CD4-positive, alpha-beta memory T cell (primary cell): ENCODE measurements at regions not wholly inside any gene's neighbourhood (a gene's known extent, or its start where the extent isn't known, plus 50 kb on each side); places are given as distances from the start of the nearest gene placed in this dataset.

Experiments
- CTCF ChIA-PET: fragments of 350-600 bp; sonication (Branson Sonifier 250); formaldehyde crosslinking; loops from one replicate; lab custom pipeline; 2021; ENCODE audit warnings: inconsistent platforms; ENCODE audit not compliant: partially characterized antibody; lab: Charles Lee
- POLR2A ChIA-PET: fragments of 350-600 bp; sonication (Branson Sonifier 250); formaldehyde crosslinking; loops from one replicate; lab custom pipeline; 2021; ENCODE audit not compliant: partially characterized antibody; lab: Charles Lee
- DNase-seq, 5 donors: peaks; one replicate each; pipeline versions ENCODE4 v3.0.0 to v3.0.0-alpha.2; 2020 to 2022; ENCODE audit warnings: mixed read lengths in 1 of 5
- H3K27ac ChIP-seq: one replicate; pipeline ENCODE4 v1.7.0; 2013; ENCODE audit warnings: low read depth, low read length
- H3K27me3 ChIP-seq: 2 replicates; pipeline ENCODE4 v1.7.0; 2013; ENCODE audit warnings: mild to moderate bottlenecking, low read length, moderate library complexity; ENCODE audit not compliant: insufficient read depth
- H3K36me3 ChIP-seq: 2 replicates; pipeline ENCODE4 v1.7.0; 2013; ENCODE audit warnings: mild to moderate bottlenecking, low read length, moderate library complexity; ENCODE audit not compliant: insufficient read depth
- H3K4me1 ChIP-seq: 2 replicates; pipeline ENCODE4 v1.7.0; 2013; ENCODE audit warnings: mild to moderate bottlenecking, low read length, moderate library complexity; ENCODE audit not compliant: insufficient read depth
- H3K4me3 ChIP-seq, 2 donors: one replicate each; pipeline ENCODE4 v1.7.0; 2013; ENCODE audit warnings: low read length in 2 of 2, mild to moderate bottlenecking in 1 of 2
- H3K9me3 ChIP-seq, 2 donors: one replicate each; pipeline ENCODE4 v1.7.0; 2013; ENCODE audit warnings: low read length in 2 of 2, control low read depth in 1 of 2; ENCODE audit not compliant: control insufficient read depth in 1 of 2
- H3K27ac Mint-ChIP-seq, 7 donors: one replicate each; pipeline ENCODE4 v1.8.0; 2020 to 2021; ENCODE audit warnings: mixed read lengths in 7 of 7, mild to moderate bottlenecking in 6 of 7, inconsistent platforms in 3 of 7, moderate library complexity in 3 of 7
- H3K27me3 Mint-ChIP-seq, 2 donors: one replicate each; pipeline ENCODE4 v1.8.0; 2020 to 2021; ENCODE audit warnings: mixed read lengths in 2 of 2
- H3K36me3 Mint-ChIP-seq, 2 donors: one replicate each; pipeline ENCODE4 v1.8.0; 2020 to 2021; ENCODE audit warnings: mixed read lengths in 2 of 2, inconsistent platforms in 1 of 2, mild to moderate bottlenecking in 1 of 2
- H3K4me1 Mint-ChIP-seq, 4 donors: one replicate each; pipeline ENCODE4 v1.8.0; 2020 to 2021; ENCODE audit warnings: mixed read lengths in 4 of 4, mild to moderate bottlenecking in 1 of 4
- H3K4me3 Mint-ChIP-seq, 8 donors: one replicate each; pipeline ENCODE4 v1.8.0; 2020 to 2021; ENCODE audit warnings: mixed read lengths in 8 of 8, mild to moderate bottlenecking in 7 of 8, moderate library complexity in 6 of 8, inconsistent platforms in 3 of 8
- H3K9me3 Mint-ChIP-seq, 8 donors: one replicate each; pipeline ENCODE4 v1.8.0; 2020 to 2021; ENCODE audit warnings: mixed read lengths in 8 of 8, mild to moderate bottlenecking in 5 of 8, inconsistent platforms in 3 of 8, moderate library complexity in 1 of 8
- intact Hi-C: fragments of 100-400 bp; cut with micrococcal nuclease; formaldehyde crosslinking; loops from one replicate; pipeline ENCODE4 v1.15.1; 2023

GRCh38 chr4:4749137-4749536 lies 110.3 kb upstream of the MSX1 start:
- no peak overlapping the region for H3K27ac Mint-ChIP-seq
- peaks cover 5 to 6% of the 10 kb centered on the region in 2 donors for H3K36me3 Mint-ChIP-seq
- H3K4me3 Mint-ChIP-seq = no peak overlapping the region
- H3K36me3 ChIP-seq = no peaks in the 10 kb centered on the region
- no peak overlapping the region for H3K27ac ChIP-seq
- peaks cover 0 to 4% of the 10 kb centered on the region in 2 donors for H3K9me3 ChIP-seq
- ChIA-PET POLR2A (no interaction called here), CTCF (no interaction called here)
- intact Hi-C loops = no loop called here
- H3K27me3 ChIP-seq = no peaks in the 10 kb centered on the region
- no peak overlapping the region for H3K4me3 ChIP-seq
- DNase-seq = no peak
- peaks cover under 1 to 1% of the 10 kb centered on the region in 2 donors for H3K27me3 Mint-ChIP-seq
- H3K9me3 Mint-ChIP-seq = peaks cover 0 to 40% (median 32%) of the 10 kb centered on the region in 8 donors
- H3K4me1 Mint-ChIP-seq = no peaks in the 10 kb centered on the region
- H3K4me1 ChIP-seq = no peaks in the 10 kb centered on the region

GRCh38 chr4:4746444-4746843 lies 113.0 kb upstream of the MSX1 start:
- H3K4me3 Mint-ChIP-seq = no peak overlapping the region
- DNase-seq = no peak
- CTCF ChIA-PET = no interaction called here
- no peaks in the 10 kb centered on the region for H3K27me3 ChIP-seq
- no peak overlapping the region for H3K4me3 ChIP-seq
- no peak overlapping the region for H3K27ac ChIP-seq
- no peaks in the 10 kb centered on the region for H3K4me1 ChIP-seq
- POLR2A ChIA-PET = no interaction called here
- intact Hi-C loops = no loop called here
- peaks cover 0 to 42% (median 35%) of the 10 kb centered on the region in 8 donors for H3K9me3 Mint-ChIP-seq
- H3K27ac Mint-ChIP-seq = no peak overlapping the region
- peaks cover 0 to 4% of the 10 kb centered on the region in 2 donors for H3K9me3 ChIP-seq
- H3K27me3 Mint-ChIP-seq = peaks cover 0 to 1% of the 10 kb centered on the region in 2 donors
- H3K36me3 Mint-ChIP-seq = peaks cover 5 to 9% of the 10 kb centered on the region in 2 donors
- H3K36me3 ChIP-seq = no peaks in the 10 kb centered on the region
- no peaks in the 10 kb centered on the region for H3K4me1 Mint-ChIP-seq

DNA sequence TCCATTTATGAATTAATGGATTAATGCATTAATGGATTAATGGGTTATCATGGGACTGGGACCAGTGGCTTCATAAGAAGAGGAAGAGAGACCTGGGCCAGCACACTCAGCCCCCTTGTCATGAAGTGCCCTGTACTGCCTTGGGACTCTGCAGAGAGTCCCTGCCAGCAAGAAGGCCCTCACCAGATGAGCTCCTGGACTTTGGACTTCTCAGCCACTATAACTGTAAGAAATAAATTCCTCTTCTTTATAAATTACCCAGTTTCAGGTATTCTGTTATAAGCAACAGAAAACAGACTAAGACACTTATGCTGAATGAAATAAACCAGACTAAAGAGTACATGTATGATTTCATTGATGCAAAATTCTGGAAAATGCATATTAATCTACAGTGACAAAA lies 119.4 kb upstream of the MSX1 start:
- Mint-ChIP-seq H3K9me3 (peaks cover 0 to 13% (median 8%) of the 10 kb centered on the region in 8 donors), H3K27ac (no peak overlapping the region), H3K4me3 (no peak overlapping the region), H3K27me3 (peaks cover 0 to 1% of the 10 kb centered on the region in 2 donors), H3K4me1 (no peaks in the 10 kb centered on the region), H3K36me3 (peaks cover 4 to 13% of the 10 kb centered on the region in 2 donors)
- Histone ChIP-seq H3K9me3 (no peaks in the 10 kb centered on the region), H3K36me3 (no peaks in the 10 kb centered on the region), H3K27me3 (no peaks in the 10 kb centered on the region), H3K4me3 (no peak overlapping the region), H3K4me1 (no peaks in the 10 kb centered on the region), H3K27ac (no peak overlapping the region)
- intact Hi-C loops = no loop called here
- POLR2A ChIA-PET = no interaction called here
- CTCF ChIA-PET = no interaction called here
- no peak for DNase-seq

GRCh38 chr4:4735870-4736269 lies 123.6 kb upstream of the MSX1 start:
- H3K27ac Mint-ChIP-seq = no peak overlapping the region
- H3K4me3 ChIP-seq = no peak overlapping the region
- CTCF ChIA-PET = no interaction called here
- H3K36me3 ChIP-seq = no peaks in the 10 kb centered on the region
- H3K27me3 ChIP-seq = no peaks in the 10 kb centered on the region
- no peak for DNase-seq
- H3K9me3 Mint-ChIP-seq = peaks cover 0 to 11% (median 5%) of the 10 kb centered on the region in 8 donors
- H3K36me3 Mint-ChIP-seq = peaks cover 0 to 4% of the 10 kb centered on the region in 2 donors
- POLR2A ChIA-PET = no interaction called here
- no peaks in the 10 kb centered on the region for H3K4me1 ChIP-seq
- no peaks in the 10 kb centered on the region for H3K27me3 Mint-ChIP-seq
- intact Hi-C loops = no loop called here
- no peaks in the 10 kb centered on the region for H3K9me3 ChIP-seq
- H3K4me1 Mint-ChIP-seq = no peaks in the 10 kb centered on the region
- H3K27ac ChIP-seq = no peak overlapping the region
- H3K4me3 Mint-ChIP-seq = no peak overlapping the region

- H3K27ac Mint-ChIP-seq = no peak overlapping the region
- H3K27me3 Mint-ChIP-seq = no peaks in the 10 kb centered on the region
- H3K27me3 ChIP-seq = no peaks in the 10 kb centered on the region
- POLR2A ChIA-PET = no interaction called here
- H3K9me3 Mint-ChIP-seq = peaks cover 0 to 11% (median 5%) of the 10 kb centered on the region in 8 donors
- H3K9me3 ChIP-seq = no peaks in the 10 kb centered on the region
- H3K27ac ChIP-seq = no peak overlapping the region
- H3K4me3 ChIP-seq = no peak overlapping the region
- peaks cover 0 to 4% of the 10 kb centered on the region in 2 donors for H3K36me3 Mint-ChIP-seq
- H3K4me1 Mint-ChIP-seq = no peaks in the 10 kb centered on the region
- CTCF ChIA-PET = no interaction called here
- H3K4me3 Mint-ChIP-seq = no peak overlapping the region
- no peak for DNase-seq
- intact Hi-C loops = no loop called here
- H3K4me1 ChIP-seq = no peaks in the 10 kb centered on the region
- H3K36me3 ChIP-seq = no peaks in the 10 kb centered on the region
These were observed 124.2 kb upstream of the MSX1 start for GRCh38 chr4:4735136-4735750.

GRCh38 chr4:4734425-4734824 lies 125.0 kb upstream of the MSX1 start:
- Mint-ChIP-seq H3K4me3 (no peak overlapping the region), H3K9me3 (peaks cover 0 to 15% (median 5%) of the 10 kb centered on the region in 8 donors), H3K36me3 (peaks cover 2 to 4% of the 10 kb centered on the region in 2 donors), H3K4me1 (no peaks in the 10 kb centered on the region), H3K27me3 (no peaks in the 10 kb centered on the region), H3K27ac (no peak overlapping the region)
- POLR2A ChIA-PET = no interaction called here
- Histone ChIP-seq H3K9me3 (no peaks in the 10 kb centered on the region), H3K27ac (no peak overlapping the region), H3K36me3 (no peaks in the 10 kb centered on the region), H3K27me3 (no peaks in the 10 kb centered on the region), H3K4me1 (no peaks in the 10 kb centered on the region), H3K4me3 (no peak overlapping the region)
- intact Hi-C loops = no loop called here
- CTCF ChIA-PET = no interaction called here
- DNase-seq = no peak

DNA sequence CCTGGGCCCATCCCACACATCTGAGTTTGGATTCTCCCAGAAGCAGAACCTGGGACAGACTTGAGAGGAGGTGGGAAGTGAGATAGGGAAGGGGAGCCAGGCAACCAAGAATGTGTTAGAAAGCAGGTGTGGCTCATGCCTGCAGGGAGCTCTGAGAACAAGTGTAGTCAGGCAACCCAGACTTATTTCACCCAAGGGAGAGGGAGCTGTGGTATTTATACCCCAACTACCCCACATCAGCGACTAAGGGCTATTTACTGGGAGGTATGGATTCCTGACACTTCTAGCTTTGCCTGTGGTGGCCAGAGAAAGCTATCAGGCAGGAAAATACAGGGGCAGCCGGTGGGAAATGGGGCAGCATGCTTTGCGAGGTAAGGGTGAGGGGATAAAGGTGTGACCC lies 125.8 kb upstream of the MSX1 start:
- no peaks in the 10 kb centered on the region for H3K27me3 ChIP-seq
- intact Hi-C loops = no loop called here
- no peaks in the 10 kb centered on the region for H3K36me3 ChIP-seq
- Mint-ChIP-seq H3K27ac (no peak overlapping the region), H3K36me3 (peaks cover 2 to 4% of the 10 kb centered on the region in 2 donors), H3K27me3 (no peaks in the 10 kb centered on the region), H3K9me3 (peaks cover 0 to 15% (median 5%) of the 10 kb centered on the region in 8 donors), H3K4me1 (no peaks in the 10 kb centered on the region), H3K4me3 (no peak overlapping the region)
- H3K4me1 ChIP-seq = no peaks in the 10 kb centered on the region
- H3K27ac ChIP-seq = no peak overlapping the region
- no peak overlapping the region for H3K4me3 ChIP-seq
- H3K9me3 ChIP-seq = no peaks in the 10 kb centered on the region
- CTCF ChIA-PET = no interaction called here
- POLR2A ChIA-PET = no interaction called here
- no peak for DNase-seq
